Keratinocyte (primary cell): ENCODE measurements at regions not wholly inside any gene's neighbourhood (a gene's known extent, or its start where the extent isn't known, plus 50 kb on each side); places are given as distances from the start of the nearest gene placed in this dataset.

Experiments used
- EZH2 ChIP-seq: IDR thresholded peaks from one replicate; pipeline ENCODE4 v1.6.1; 2012; ENCODE audit warnings: inconsistent platforms, mild to moderate bottlenecking, low read length, moderate library complexity
- TF ChIP-seq, protein P1 (sequence below), 3 experiments: IDR thresholded peaks in 1 of 3; conservative IDR thresholded peaks in 1 of 3; optimal IDR thresholded peaks in 1 of 3; 2 replicates in 2 of 3; 3 replicates in 1 of 3; pipeline versions ENCODE3 to v1.5.1; 2011; ENCODE audit warnings: low read length in 3 of 3, mild to moderate bottlenecking in 3 of 3, moderate library complexity in 2 of 3, control low read depth in 1 of 3, inconsistent platforms in 1 of 3; ENCODE audit not compliant: insufficient read depth in 2 of 3; ENCODE audit errors: extremely low read depth in 1 of 3

DNA sequence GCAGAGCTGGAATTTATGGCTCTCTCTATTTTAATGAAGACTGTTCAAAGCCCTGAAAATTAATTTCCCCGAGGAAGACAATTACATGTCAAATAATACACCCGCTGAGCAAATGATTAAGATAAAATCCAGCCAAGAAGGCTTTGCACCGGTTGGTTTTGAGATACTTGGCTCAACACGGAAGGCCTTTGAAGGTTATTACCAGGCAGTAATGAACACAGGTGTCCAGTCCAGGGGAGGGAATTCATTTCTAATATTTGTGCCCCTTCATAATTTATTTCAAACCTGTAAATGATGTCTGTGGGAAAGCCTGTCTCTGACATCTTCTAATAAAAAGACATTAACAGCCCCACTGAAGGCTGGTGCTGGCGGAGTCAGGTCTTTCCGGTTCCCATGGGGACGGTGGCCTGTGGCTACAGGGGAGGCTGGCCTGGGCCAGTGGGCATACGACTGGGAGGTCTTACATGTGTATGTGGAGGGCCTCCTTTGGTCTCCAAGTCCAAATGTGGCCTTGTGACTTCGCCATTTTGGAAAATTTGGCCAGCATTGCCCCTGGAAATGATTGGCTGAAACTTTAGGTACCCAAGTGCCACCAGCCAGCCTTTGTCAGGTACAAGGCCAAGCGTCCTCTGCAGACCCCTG, 49.9 kb upstream of the IQSEC1 start:
- TF ChIP-seq, protein P1, sequence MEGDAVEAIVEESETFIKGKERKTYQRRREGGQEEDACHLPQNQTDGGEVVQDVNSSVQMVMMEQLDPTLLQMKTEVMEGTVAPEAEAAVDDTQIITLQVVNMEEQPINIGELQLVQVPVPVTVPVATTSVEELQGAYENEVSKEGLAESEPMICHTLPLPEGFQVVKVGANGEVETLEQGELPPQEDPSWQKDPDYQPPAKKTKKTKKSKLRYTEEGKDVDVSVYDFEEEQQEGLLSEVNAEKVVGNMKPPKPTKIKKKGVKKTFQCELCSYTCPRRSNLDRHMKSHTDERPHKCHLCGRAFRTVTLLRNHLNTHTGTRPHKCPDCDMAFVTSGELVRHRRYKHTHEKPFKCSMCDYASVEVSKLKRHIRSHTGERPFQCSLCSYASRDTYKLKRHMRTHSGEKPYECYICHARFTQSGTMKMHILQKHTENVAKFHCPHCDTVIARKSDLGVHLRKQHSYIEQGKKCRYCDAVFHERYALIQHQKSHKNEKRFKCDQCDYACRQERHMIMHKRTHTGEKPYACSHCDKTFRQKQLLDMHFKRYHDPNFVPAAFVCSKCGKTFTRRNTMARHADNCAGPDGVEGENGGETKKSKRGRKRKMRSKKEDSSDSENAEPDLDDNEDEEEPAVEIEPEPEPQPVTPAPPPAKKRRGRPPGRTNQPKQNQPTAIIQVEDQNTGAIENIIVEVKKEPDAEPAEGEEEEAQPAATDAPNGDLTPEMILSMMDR (optimal IDR thresholded peaks at IDR 0.05 in 1 of 3, IDR thresholded peaks at IDR 0.05 in 1 of 3, conservative IDR thresholded peaks at IDR 0.05 in 1 of 3; ENCODE audit: extremely low read depth in 1 of 3, insufficient read depth in 2 of 3, low read length in 3 of 3): no peak
- no peak for TF ChIP-seq EZH2
